HG02759 (cell line): ENCODE measurements at regions not wholly inside any gene's neighbourhood (a gene's known extent, or its start where the extent isn't known, plus 50 kb on each side); places are given as distances from the start of the nearest gene placed in this dataset.
"Not testable (repeated sequence)": the region's sequence is repeated elsewhere in the genome, so short reads cannot be mapped to it uniquely, and the experiment has no call there.

Experiments
- ATAC-seq: cut with Tn5 transposase; IDR thresholded peaks from one replicate; pipeline ENCODE4 v1.9.1; 2021; ENCODE audit warnings: mild to moderate bottlenecking, moderate library complexity; ENCODE audit not compliant: unreplicated experiment

DNA sequence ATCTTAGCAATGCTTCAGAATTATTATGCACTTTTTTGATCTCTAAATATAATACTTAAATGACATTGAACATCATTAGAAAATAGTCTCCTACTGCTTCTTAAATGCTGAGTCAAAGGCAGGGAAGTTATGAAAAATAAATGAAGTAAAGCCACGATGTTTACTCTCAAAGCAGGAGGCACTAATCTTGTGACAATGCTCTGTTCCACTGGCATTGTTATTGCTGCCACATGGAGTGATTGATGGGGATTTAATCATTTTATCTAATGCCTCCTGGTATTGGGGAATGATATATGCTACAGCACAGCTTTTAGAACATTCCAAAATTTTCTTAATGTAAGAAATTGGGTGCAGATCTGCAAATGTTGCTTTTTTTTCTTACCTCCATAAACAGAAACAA, 1655.4 kb upstream of the NUDT12 start:
- no peak for ATAC-seq

- ATAC-seq: no peak
Measured at GRCh38 chr5:105213078-105213477, 1650.5 kb upstream of the NUDT12 start.

GRCh38 chr5:105207066-105207465, 1644.5 kb upstream of the NUDT12 start:
- ATAC-seq: no peak

DNA sequence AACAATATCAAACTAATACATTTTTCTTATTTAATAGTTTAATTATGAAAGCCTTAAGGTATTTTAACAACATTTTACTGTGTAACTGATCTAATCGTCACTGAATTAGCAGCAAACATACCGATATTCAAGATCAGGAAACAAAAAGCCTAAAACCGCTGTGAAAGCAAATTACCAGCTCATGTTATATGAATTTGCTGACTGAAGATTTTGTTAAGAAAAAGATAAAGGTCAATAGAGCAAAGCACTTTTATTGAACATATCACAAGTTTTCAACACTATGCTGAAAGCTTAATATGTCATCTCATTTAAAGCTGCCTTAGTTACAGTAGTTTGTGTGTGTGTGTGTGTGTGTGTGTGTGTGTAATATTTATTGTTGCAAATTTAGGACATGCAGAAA, 1634.9 kb upstream of the NUDT12 start:
- no peak for ATAC-seq

GRCh38 chr5:105195765-105196164, 1633.2 kb upstream of the NUDT12 start:
- no peak for ATAC-seq

DNA sequence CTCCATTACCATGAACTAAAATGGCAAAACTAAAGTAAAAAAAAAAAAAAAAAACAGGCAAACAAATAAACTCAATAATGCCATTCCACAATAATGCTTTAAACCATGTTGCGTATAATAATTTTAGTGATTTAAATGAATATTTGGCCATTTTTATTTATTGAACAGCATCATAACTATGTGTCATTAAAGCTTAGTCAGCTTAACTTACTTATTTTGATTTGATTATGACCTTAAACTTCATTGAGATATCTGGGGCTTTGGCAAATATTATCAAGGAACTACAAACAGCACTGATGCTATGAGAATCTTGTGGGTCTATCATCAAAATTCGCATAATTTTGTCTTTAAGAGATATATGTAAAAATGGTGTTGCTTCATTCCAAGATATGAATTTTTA, 1610.3 kb upstream of the NUDT12 start:
- ATAC-seq: no peak

GRCh38 chr5:105168806-105169205, 1606.2 kb upstream of the NUDT12 start:
- ATAC-seq: no peak

- ATAC-seq: no peak
Measured at GRCh38 chr5:105167092-105167491, 1604.5 kb upstream of the NUDT12 start.

DNA sequence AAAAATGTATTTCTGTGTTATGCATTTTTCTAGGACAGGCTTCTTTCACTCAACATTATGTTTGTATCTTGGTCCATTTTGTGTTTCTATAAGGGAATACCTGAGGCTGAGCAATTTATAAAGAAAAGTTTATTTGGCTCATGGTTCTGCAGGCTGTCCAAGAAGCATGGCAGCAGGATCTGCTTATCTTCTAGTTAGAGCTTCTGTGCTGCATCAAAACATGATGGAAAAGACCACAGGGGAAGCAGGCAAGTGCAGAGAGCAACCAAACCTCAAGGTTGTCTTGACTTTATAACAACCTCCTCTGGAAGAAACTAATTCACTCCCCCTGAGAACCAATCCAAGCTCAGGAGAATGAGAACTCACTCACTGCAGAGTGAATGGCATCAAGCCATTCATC, 1601.0 kb upstream of the NUDT12 start:
- no peak for ATAC-seq

DNA sequence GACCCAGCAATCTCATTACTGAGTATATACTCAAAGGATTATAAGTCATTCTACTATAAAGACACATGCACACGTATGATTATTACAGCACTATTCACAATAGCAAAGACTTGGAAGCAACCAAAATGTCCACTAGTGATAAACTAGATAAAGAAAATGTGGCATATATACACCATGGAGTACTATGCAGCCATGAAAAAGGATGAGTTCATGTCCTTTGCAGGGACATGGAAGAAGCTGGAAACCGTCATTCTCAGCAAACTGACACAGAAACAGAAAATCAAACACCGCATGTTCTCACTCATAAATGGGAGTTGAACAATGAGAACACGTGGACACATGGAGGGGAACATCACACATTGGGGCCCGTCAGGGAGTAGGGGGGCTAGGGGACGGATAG, 1600.0 kb upstream of the NUDT12 start:
- not testable (repeated sequence) for ATAC-seq

DNA sequence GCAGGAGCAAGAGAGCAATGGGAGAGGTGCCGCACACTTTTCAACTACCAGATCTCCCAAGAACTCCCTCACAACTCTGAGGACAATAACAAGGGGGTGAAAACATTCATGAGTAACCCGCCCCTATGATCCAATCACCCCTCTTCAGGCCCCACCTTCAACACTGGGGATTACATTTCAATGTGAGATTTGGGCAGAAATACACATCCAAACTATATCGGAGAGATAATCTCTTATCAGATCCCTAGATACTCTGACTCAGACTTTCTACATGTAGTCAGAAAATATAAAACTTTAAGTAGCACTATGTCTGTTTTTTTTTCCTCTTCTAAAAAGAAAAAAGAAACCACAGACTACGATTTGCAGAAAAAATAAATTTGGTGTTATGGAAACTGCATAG, 1595.9 kb upstream of the NUDT12 start:
- ATAC-seq: no peak

DNA sequence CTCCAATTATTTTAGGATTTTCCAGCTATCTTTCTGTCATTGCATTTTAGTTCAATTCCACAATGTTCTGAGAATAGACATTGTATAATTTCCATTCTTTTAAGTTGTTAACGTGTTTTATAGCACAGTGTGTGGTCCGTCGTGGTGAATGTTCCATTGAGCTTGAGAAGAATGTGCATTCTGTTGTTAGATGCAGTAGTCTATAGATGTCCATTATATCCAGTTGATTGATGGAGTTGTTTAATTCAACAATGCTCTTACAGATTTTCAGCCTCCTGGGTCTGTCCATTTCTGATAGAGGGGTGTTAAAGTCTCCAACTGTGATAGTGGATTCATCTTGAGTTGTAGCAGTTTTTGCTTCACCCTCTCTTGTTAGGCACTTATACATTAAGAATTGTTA, 1587.7 kb upstream of the NUDT12 start:
- no peak for ATAC-seq

- ATAC-seq: no peak
Measured at GRCh38 chr5:105146867-105147266, 1584.3 kb upstream of the NUDT12 start.

DNA sequence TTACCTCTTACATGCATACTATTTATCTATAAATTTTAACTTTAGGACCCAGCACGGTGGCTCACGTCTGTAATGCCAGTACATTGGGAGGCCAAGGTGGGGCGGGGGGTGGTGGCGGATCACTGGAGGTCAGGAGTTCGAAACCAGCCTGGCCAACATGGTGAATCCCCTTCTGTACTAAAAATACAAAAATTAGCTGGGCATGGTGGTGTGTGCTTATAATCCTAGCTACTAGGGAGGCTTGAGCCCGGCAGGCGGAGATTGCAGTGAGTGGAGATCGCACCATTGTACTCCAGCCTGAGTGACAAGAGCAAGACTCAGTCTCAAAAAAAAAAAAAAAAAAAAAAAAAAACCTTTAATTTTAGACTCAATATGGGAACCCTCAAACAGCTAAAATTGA, 1582.6 kb upstream of the NUDT12 start:
- ATAC-seq: no peak

GRCh38 chr5:105134328-105134727, 1571.7 kb upstream of the NUDT12 start:
- no peak for ATAC-seq

DNA sequence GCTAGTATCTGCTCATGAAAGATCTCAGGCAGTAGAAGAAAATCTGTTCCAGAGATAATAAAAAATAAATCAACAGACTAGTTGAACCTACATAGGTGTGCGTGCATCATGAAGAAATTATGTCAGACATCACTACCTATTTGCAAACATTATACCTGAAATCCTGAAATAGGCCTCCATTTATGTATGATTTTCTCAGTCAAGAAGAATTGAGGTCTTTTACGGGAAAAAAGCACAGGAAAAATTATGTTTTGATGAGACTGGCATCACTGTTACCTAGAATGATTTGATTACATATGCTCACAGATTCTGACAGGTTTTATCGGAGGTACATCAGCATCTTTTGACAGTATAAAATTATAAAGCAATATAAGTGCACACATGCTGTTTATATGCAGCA, 1570.5 kb upstream of the NUDT12 start:
- no peak for ATAC-seq

DNA sequence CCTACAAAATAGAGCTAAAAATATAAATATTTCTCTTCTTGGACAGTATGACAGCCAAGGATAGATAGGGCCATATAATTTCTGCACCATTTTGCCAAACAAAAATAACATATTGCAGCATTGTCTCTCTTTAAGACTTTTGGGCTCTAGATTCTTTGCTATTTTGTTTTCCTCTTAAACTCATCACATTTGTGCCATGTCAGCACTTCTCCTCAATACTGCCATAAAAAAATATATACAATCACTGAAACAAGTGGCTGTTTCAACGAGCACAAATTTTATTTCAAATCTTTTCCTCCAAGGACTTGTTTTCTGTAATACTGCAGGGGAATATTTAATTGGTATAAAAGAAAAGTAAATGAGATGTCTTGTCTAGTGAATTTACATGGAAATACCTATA, 1570.0 kb upstream of the NUDT12 start:
- ATAC-seq: no peak

- no peak for ATAC-seq
Measured at GRCh38 chr5:105131045-105131444, 1568.5 kb upstream of the NUDT12 start.

DNA sequence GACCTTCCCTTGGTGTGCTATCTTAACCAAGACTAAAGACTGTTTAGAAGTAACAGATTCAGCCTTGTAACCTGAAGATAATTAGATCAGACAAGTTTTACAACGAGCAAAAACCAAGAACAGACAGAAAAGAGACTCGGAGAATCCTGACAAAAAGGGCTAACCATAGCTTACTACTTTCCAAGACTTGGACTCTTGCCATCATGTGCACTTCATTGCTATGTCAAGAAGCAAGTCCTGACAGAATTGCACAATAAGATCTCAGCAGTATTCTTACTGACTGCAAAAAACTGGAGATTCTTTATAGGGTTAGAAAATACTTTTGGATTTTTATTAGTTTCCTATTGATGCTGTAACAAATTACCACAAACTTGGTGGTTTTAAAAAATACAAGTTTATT, 1539.0 kb upstream of the NUDT12 start:
- no peak for ATAC-seq

GRCh38 chr5:105088961-105089360, 1526.4 kb upstream of the NUDT12 start:
- ATAC-seq: no peak

GRCh38 chr5:105088102-105088501, 1525.5 kb upstream of the NUDT12 start:
- no peak for ATAC-seq

DNA sequence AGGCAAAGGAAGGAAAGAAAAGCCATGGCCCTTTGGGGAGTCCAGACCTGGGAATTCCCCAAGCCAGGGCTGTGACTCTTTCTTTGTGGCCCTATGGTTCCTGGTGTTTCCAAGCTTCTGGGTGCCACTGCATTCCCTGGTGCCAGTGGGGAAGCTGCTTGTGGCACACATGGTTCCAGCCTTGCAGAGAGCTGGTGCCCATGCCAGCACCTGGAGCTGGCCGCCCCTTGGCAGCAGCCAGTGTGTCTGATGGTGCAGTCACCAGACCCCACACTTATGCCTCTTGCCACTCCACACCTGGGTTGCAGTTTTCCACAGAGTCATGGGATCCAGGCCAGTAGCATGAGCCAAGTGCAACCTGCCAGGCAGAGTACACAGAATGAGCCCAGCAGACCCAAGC, 1495.3 kb upstream of the NUDT12 start:
- no peak for ATAC-seq

DNA sequence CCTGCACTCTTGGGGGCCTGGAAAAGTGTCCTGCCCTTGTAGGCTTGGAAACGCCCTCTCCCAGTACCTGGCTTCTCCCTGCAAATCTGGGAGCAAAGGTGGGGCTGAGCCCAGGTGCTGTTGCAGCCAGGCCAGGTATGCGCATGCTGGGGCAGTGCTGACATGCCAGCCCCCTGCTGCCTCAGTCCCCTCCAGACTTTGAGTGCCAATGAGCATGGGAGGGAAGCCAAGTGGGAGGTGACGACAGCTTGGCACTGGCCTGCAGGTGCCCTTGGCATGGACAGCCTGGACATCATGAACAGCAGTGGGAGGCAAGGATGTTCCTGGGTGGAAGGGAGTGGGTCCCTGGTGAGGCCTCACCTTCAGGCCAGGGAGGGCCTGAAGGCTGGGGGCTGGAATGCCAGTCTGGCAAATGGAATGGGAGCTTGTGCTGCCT, 1494.4 kb upstream of the NUDT12 start:
- ATAC-seq: no peak

DNA sequence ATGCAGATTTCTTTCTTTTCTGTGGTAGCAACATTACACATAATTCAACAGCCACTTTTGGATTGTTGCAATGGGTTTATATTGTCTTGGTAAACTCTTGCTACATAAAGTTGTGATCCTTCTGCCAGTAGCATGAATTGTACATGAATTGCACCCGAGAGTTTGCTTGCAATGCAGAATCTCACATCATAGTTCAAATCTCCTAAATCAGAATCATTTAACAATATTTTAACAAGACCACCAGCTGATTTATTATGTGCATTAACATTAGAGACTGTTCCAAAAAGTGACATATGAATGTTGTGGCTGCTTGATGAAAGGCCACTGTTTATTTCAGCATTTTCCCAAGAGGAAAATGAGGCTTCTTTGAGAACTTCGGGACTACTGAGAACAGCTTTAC, 1491.8 kb upstream of the NUDT12 start:
- ATAC-seq: no peak
